ENCODE measurements at regions not wholly inside any gene's neighbourhood (a gene's known extent, or its start where the extent isn't known, plus 50 kb on each side); places are given as distances from the start of the nearest gene placed in this dataset.

- FAIRE-seq (no peak), ATAC-seq (no peak), DNase-seq (ENCODE audit: low read depth in 1 of 2, low spot score in 1 of 2) (no peak)
- H3K27ac ChIP-seq: no peak overlapping the region
- 90% methylated on average over 7 of the region's 7 CpGs for WGBS (ENCODE audit: missing lambda C conversion rate)
- ChIA-PET POLR2A (no interaction called here), CTCF (no interaction called here)
- no peak overlapping the region for H3K4me3 ChIP-seq
- H3K9me3 ChIP-seq: no peaks in the 10 kb centered on the region
- no peak overlapping the region for H3K4me2 ChIP-seq
- peaks cover 6% of the 10 kb centered on the region; the same call in 2 of the 3 replicates for H3K4me1 ChIP-seq
- TF ChIP-seq RFX5 (IDR thresholded peaks at IDR 0.05): no peak
- TF ChIP-seq RNF2 (IDR thresholded peaks at IDR 0.05; ENCODE audit: borderline replicate concordance, low read depth): no peak
- TF ChIP-seq EHF (CRISPR knock-in tag; IDR thresholded peaks at IDR 0.05): no peak
- no peak for TF ChIP-seq HES2 (IDR thresholded peaks at IDR 0.05)
- no peak for TF ChIP-seq BCL3 (IDR thresholded peaks at IDR 0.05)
- TF ChIP-seq ZSCAN20 (CRISPR knock-in tag; IDR thresholded peaks at IDR 0.05): no peak
- no peak for TF ChIP-seq CHD2 (IDR thresholded peaks at IDR 0.05; ENCODE audit: low read length, partially characterized antibody)
- no peak for TF ChIP-seq TP53 (CRISPR knock-in tag; IDR thresholded peaks at IDR 0.05)
- no peak for TF ChIP-seq MAZ (IDR thresholded peaks at IDR 0.05; ENCODE audit: borderline replicate concordance, low read depth, low read length)
- no peak for TF ChIP-seq NR3C1 (IDR thresholded peaks at IDR 0.05)
- no peak for TF ChIP-seq EHMT2 (IDR thresholded peaks at IDR 0.05; ENCODE audit: low read depth)
- no peak for TF ChIP-seq HOXB5 (CRISPR knock-in tag; IDR thresholded peaks at IDR 0.05)
- TF ChIP-seq JUNB (IDR thresholded peaks at IDR 0.05): no peak
- TF ChIP-seq POLR2A (IDR thresholded peaks at IDR 0.05; ENCODE audit: low read length): no peak
- TF ChIP-seq MYC (IDR thresholded peaks at IDR 0.05; ENCODE audit: borderline replicate concordance, low read length): no peak
- no peak for TF ChIP-seq PHF8 (IDR thresholded peaks at IDR 0.05; ENCODE audit: borderline replicate concordance, low read depth)
- no peak for TF ChIP-seq CEBPB (IDR thresholded peaks at IDR 0.05)
- no peak for TF ChIP-seq GATA3 (IDR thresholded peaks at IDR 0.05; ENCODE audit: borderline replicate concordance)
- no peak for TF ChIP-seq CBX2 (IDR thresholded peaks at IDR 0.05; ENCODE audit: borderline replicate concordance, low read depth)
These were observed 189.2 kb downstream of the SHANK2 start for GRCh38 chr11:71063129-71063528.

GRCh38 chr11:71062199-71062598 is 190.2 kb downstream of the SHANK2 start:
- ATAC-seq (no peak), DNase-seq (ENCODE audit: low read depth in 1 of 2, low spot score in 1 of 2) (no peak), FAIRE-seq (no peak)
- H3K4me2 ChIP-seq: no peak overlapping the region
- no peak overlapping the region for H3K27ac ChIP-seq
- peaks cover 6% of the 10 kb centered on the region; the same call in 2 of the 3 replicates for H3K4me1 ChIP-seq
- no peak overlapping the region for H3K4me3 ChIP-seq
- ChIA-PET CTCF (no interaction called here), POLR2A (no interaction called here)
- no peaks in the 10 kb centered on the region for H3K9me3 ChIP-seq
- TF ChIP-seq NFE2L2 (conservative IDR thresholded peaks at IDR 0.05; ENCODE audit: low read length) (no peak), HOXB5 (CRISPR knock-in tag; IDR thresholded peaks at IDR 0.05) (no peak), TFCP2L1 (CRISPR knock-in tag; IDR thresholded peaks at IDR 0.05) (no peak), HOXB13 (CRISPR knock-in tag; IDR thresholded peaks at IDR 0.05; ENCODE audit: low read depth) (no peak), ZFP36 (IDR thresholded peaks at IDR 0.05; ENCODE audit: borderline replicate concordance, partially characterized antibody) (no peak), ZC3H11A (IDR thresholded peaks at IDR 0.05) (no peak), GATA3 (IDR thresholded peaks at IDR 0.05; ENCODE audit: borderline replicate concordance) (no peak), REST (IDR thresholded peaks at IDR 0.05) (no peak), EP300 (IDR thresholded peaks at IDR 0.05) (no peak), KDM5A (IDR thresholded peaks at IDR 0.05) (no peak)
- 94% methylated on average over 3 of the region's 3 CpGs for WGBS (ENCODE audit: missing lambda C conversion rate)

All from A549 (cell line).